Stimulated activated CD4-positive, alpha-beta T cell treated with anti-CD3 and anti-CD28 coated beads, Interleukin-15, amount 100 ng/mL, for 1 hour (primary cell): ENCODE measurements at regions not wholly inside any gene's neighbourhood (a gene's known extent, or its start where the extent isn't known, plus 50 kb on each side); places are given as distances from the start of the nearest gene placed in this dataset.

Source experiments
- DNase-seq, 2 donors: peaks; one replicate each; pipeline ENCODE4 v3.0.0-alpha.2; 2020; ENCODE audit warnings: low read depth in 1 of 2, low spot score in 1 of 2

GRCh38 chr16:85398688-85399582 is 214.2 kb upstream of the GSE1 start:
- no peak for DNase-seq

- no peak for DNase-seq
Observed at GRCh38 chr16:85399583-85400284, 213.4 kb upstream of the GSE1 start.

- no peak for DNase-seq
Observed at GRCh38 chr16:85400305-85401205, 212.6 kb upstream of the GSE1 start.

- no peak for DNase-seq
Observed at GRCh38 chr16:85401370-85401916, 211.7 kb upstream of the GSE1 start.

GRCh38 chr16:85401917-85402766 is 211.0 kb upstream of the GSE1 start:
- DNase-seq = no peak

- DNase-seq = no peak
Observed at GRCh38 chr16:85402910-85403692, 210.0 kb upstream of the GSE1 start.

GRCh38 chr16:85403693-85404092 is 209.4 kb upstream of the GSE1 start:
- no peak for DNase-seq

GRCh38 chr16:85412911-85413520 is 200.1 kb upstream of the GSE1 start:
- DNase-seq = no peak

- DNase-seq = no peak
Observed at GRCh38 chr16:85413691-85414663, 199.1 kb upstream of the GSE1 start.

GRCh38 chr16:85415196-85416090 is 197.7 kb upstream of the GSE1 start:
- no peak for DNase-seq

GRCh38 chr16:85416228-85417109 is 196.7 kb upstream of the GSE1 start:
- DNase-seq = peak; percentile 37 to 55

- DNase-seq = no peak
Observed at GRCh38 chr16:85417156-85417860, 195.8 kb upstream of the GSE1 start.

- no peak for DNase-seq
Observed at GRCh38 chr16:85418978-85419491, 194.1 kb upstream of the GSE1 start.

- no peak for DNase-seq
Observed at GRCh38 chr16:85419503-85420408, 193.4 kb upstream of the GSE1 start.
